ENCODE measurements at regions not wholly inside any gene's neighbourhood (a gene's known extent, or its start where the extent isn't known, plus 50 kb on each side); places are given as distances from the start of the nearest gene placed in this dataset.

- Histone ChIP-seq H3K9me1 (replicated peaks; ENCODE audit: control insufficient read depth, extremely low read depth, insufficient read depth, low read length) (no peaks in the 10 kb centered on the region), H3K4me1 (ENCODE audit: control insufficient read depth, extremely low read depth, insufficient read depth, low read length) (no peaks in the 10 kb centered on the region), H3K36me3 (ENCODE audit: control insufficient read depth in 2 of 2, extremely low read depth in 1 of 2, insufficient read depth in 2 of 2, low read length in 2 of 2) (no peaks in the 10 kb centered on the region), H3K79me2 (ENCODE audit: control insufficient read depth, insufficient read depth, low read length) (no peaks in the 10 kb centered on the region), H3K4me3 (replicated peaks in 1 of 3; ENCODE audit: insufficient read depth in 1 of 3, low read depth in 1 of 3, low read length in 3 of 3) (no peak overlapping the region), H2AFZ (ENCODE audit: low read depth, low read length) (no peak overlapping the region), H3K27me3 (ENCODE audit: control insufficient read depth in 2 of 2, insufficient read depth in 2 of 2, low read length in 2 of 2) (no peaks in the 10 kb centered on the region), H3K9me3 (replicated peaks; ENCODE audit: control insufficient read depth, insufficient read depth, low read length) (peaks cover 11% of the 10 kb centered on the region), H3K9ac (replicated peaks; ENCODE audit: extremely low read depth, insufficient read depth, low read length) (no peak overlapping the region), H3K4me2 (ENCODE audit: insufficient read depth, low read length) (no peak overlapping the region), H3K27ac (ENCODE audit: insufficient read depth, low read depth, low read length) (no peak overlapping the region), H4K20me1 (replicated peaks; ENCODE audit: control insufficient read depth, extremely low read depth, insufficient read depth, low read length) (no peaks in the 10 kb centered on the region)
- DNase-seq (ENCODE audit: low read depth, low spot score), result no peak
- no TSS peak for BruUV-seq (replicated peaks)
- ChIA-PET POLR2A (no interaction called here), CTCF (no interaction called here)
- FAIRE-seq, result no peak
- TF ChIP-seq FOS (IDR thresholded peaks at IDR 0.05; ENCODE audit: borderline replicate concordance, insufficient read depth, low read length), result no peak
- TF ChIP-seq MYC (IDR thresholded peaks at IDR 0.05; ENCODE audit: low read depth, low read length), result no peak
- TF ChIP-seq, protein P1, sequence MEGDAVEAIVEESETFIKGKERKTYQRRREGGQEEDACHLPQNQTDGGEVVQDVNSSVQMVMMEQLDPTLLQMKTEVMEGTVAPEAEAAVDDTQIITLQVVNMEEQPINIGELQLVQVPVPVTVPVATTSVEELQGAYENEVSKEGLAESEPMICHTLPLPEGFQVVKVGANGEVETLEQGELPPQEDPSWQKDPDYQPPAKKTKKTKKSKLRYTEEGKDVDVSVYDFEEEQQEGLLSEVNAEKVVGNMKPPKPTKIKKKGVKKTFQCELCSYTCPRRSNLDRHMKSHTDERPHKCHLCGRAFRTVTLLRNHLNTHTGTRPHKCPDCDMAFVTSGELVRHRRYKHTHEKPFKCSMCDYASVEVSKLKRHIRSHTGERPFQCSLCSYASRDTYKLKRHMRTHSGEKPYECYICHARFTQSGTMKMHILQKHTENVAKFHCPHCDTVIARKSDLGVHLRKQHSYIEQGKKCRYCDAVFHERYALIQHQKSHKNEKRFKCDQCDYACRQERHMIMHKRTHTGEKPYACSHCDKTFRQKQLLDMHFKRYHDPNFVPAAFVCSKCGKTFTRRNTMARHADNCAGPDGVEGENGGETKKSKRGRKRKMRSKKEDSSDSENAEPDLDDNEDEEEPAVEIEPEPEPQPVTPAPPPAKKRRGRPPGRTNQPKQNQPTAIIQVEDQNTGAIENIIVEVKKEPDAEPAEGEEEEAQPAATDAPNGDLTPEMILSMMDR (IDR thresholded peaks at IDR 0.05; ENCODE audit: extremely low read depth in 1 of 2, insufficient read depth in 1 of 2, low read depth in 1 of 2, low read length in 2 of 2), result no peak
- TF ChIP-seq POLR2A (IDR thresholded peaks at IDR 0.05; ENCODE audit: low read depth, low read length), result no peak
- TF ChIP-seq EZH2 (IDR thresholded peaks at IDR 0.05; ENCODE audit: borderline replicate concordance, low read depth, low read length, severe bottlenecking), result no peak
- no peak for TF ChIP-seq POLR2AphosphoS5 (IDR thresholded peaks at IDR 0.05; ENCODE audit: insufficient read depth, low read depth, low read length)
- TF ChIP-seq GATA2 (IDR thresholded peaks at IDR 0.05; ENCODE audit: insufficient read depth, insufficient read length, low read depth, low read length), result no peak
- TF ChIP-seq, protein P2, sequence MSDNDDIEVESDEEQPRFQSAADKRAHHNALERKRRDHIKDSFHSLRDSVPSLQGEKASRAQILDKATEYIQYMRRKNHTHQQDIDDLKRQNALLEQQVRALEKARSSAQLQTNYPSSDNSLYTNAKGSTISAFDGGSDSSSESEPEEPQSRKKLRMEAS (IDR thresholded peaks at IDR 0.05; ENCODE audit: insufficient read depth, insufficient read length), result no peak
- no peak for TF ChIP-seq JUN (IDR thresholded peaks at IDR 0.05; ENCODE audit: borderline replicate concordance, insufficient read depth, insufficient read length, low read depth)
- dilution Hi-C loops (cut with MboI; ENCODE audit: extremely low pct_ligation_motif_present, low sequenced_read_pairs), result no loop called here
- intact Hi-C loops (cut with micrococcal nuclease), result no loop called here
These were observed 268.7 kb upstream of the SEL1L start for GRCh38 chr14:81802341-81802740.
